Breast epithelium (tissue), 4 donors: ENCODE measurements at regions not wholly inside any gene's neighbourhood (a gene's known extent, or its start where the extent isn't known, plus 50 kb on each side); places are given as distances from the start of the nearest gene placed in this dataset.

Experiments used
- DNase-seq, 2 donors: peaks; one replicate each; pipeline ENCODE4 v3.0.0-alpha.2; 2019; ENCODE audit warnings: low spot score in 2 of 2
- H3K27ac ChIP-seq, 2 donors: fragments of 200-600 bp; sonication (generic) in 1 of 2; one replicate each; pipeline ENCODE4 v1.5.1; 2016 to 2019; ENCODE audit warnings: mild to moderate bottlenecking in 1 of 2
- H3K27me3 ChIP-seq, 2 donors: fragments of 200-600 bp; sonication (generic) in 1 of 2; one replicate each; pipeline versions ENCODE4 v1.5.1 to v1.6.0; 2017 to 2019; ENCODE audit warnings: control low read depth in 1 of 2, mild to moderate bottlenecking in 1 of 2
- H3K36me3 ChIP-seq: fragments of 200-600 bp; one replicate; pipeline ENCODE4 v1.5.1; 2019
- H3K4me1 ChIP-seq, 2 donors: fragments of 200-600 bp; sonication (generic); one replicate each; pipeline ENCODE4 v1.5.1; 2016 to 2019; ENCODE audit warnings: control low read depth in 1 of 2
- H3K4me3 ChIP-seq, 3 donors: fragments of 200-600 bp; sonication (generic); 1 replicate in 2 of 3; 2 replicates in 1 of 3; pipeline ENCODE4 v1.5.1; 2016 to 2019; ENCODE audit warnings: mild to moderate bottlenecking in 3 of 3, moderate library complexity in 2 of 3
- H3K9me3 ChIP-seq, 2 donors: fragments of 200-600 bp; sonication (generic) in 1 of 2; one replicate each; pipeline ENCODE4 v1.5.1; 2016 to 2019; ENCODE audit warnings: control low read depth in 1 of 2
- CTCF ChIP-seq, 3 donors: fragments of 450-650 bp; IDR thresholded peaks; one replicate each; pipeline ENCODE4 v1.5.1; 2016 to 2017; ENCODE audit warnings: antibody characterized with exemption in 3 of 3, mild to moderate bottlenecking in 3 of 3, moderate library complexity in 3 of 3
- POLR2A ChIP-seq: fragments of 450-650 bp; IDR thresholded peaks from one replicate; pipeline ENCODE4 v1.6.1; 2016; ENCODE audit warnings: antibody characterized with exemption, mild to moderate bottlenecking, moderate library complexity
- POLR2AphosphoS5 ChIP-seq, 3 donors: sonication (generic); formaldehyde crosslinking; IDR thresholded peaks; one replicate each; pipeline ENCODE4 v1.6.1; 2017; ENCODE audit warnings: antibody characterized with exemption in 3 of 3
- intact Hi-C: fragments of 100-400 bp; cut with DNase I; formaldehyde crosslinking; loops from one replicate; pipeline ENCODE4 v1.15.1; 2023; ENCODE audit warnings: low total_unique reads

GRCh38 chr14:66092748-66093147 is 393.4 kb upstream of the CCDC196 start:
- intact Hi-C loops = no loop called here
- DNase-seq = no peak
- TF ChIP-seq CTCF (IDR thresholded peaks at IDR 0.05) = no peak
- TF ChIP-seq POLR2AphosphoS5 (IDR thresholded peaks at IDR 0.05) = no peak
- no peak for TF ChIP-seq POLR2A
- Histone ChIP-seq H3K27me3 (no peaks in the 10 kb centered on the region), H3K4me3 (no peak overlapping the region), H3K36me3 (no peaks in the 10 kb centered on the region), H3K4me1 (no peaks in the 10 kb centered on the region), H3K9me3 (peaks cover 0 to 6% of the 10 kb centered on the region in 2 donors), H3K27ac (no peak overlapping the region)

GRCh38 chr14:66094001-66094727 is 392.0 kb upstream of the CCDC196 start:
- H3K9me3 ChIP-seq = peaks cover 0 to 6% of the 10 kb centered on the region in 2 donors
- H3K27ac ChIP-seq = no peak overlapping the region
- no peaks in the 10 kb centered on the region for H3K27me3 ChIP-seq
- no peak for TF ChIP-seq POLR2A
- no peak for TF ChIP-seq POLR2AphosphoS5 (IDR thresholded peaks at IDR 0.05)
- TF ChIP-seq CTCF (IDR thresholded peaks at IDR 0.05) = no peak
- no peak for DNase-seq
- H3K36me3 ChIP-seq = no peaks in the 10 kb centered on the region
- intact Hi-C loops = no loop called here
- no peaks in the 10 kb centered on the region for H3K4me1 ChIP-seq
- H3K4me3 ChIP-seq = no peak overlapping the region

- Histone ChIP-seq H3K36me3 (no peaks in the 10 kb centered on the region), H3K27ac (no peak overlapping the region), H3K9me3 (no peaks in the 10 kb centered on the region), H3K4me3 (no peak overlapping the region), H3K27me3 (no peaks in the 10 kb centered on the region), H3K4me1 (no peaks in the 10 kb centered on the region)
- TF ChIP-seq POLR2A = no peak
- TF ChIP-seq POLR2AphosphoS5 (IDR thresholded peaks at IDR 0.05) = no peak
- no peak for TF ChIP-seq CTCF (IDR thresholded peaks at IDR 0.05)
- no peak for DNase-seq
- intact Hi-C loops = no loop called here
Observed at GRCh38 chr14:66099451-66099850, 386.7 kb upstream of the CCDC196 start.

GRCh38 chr14:66099931-66100330 is 386.2 kb upstream of the CCDC196 start:
- TF ChIP-seq POLR2AphosphoS5 (IDR thresholded peaks at IDR 0.05) (no peak), POLR2A (no peak), CTCF (IDR thresholded peaks at IDR 0.05) (no peak)
- H3K27me3 ChIP-seq = no peaks in the 10 kb centered on the region
- no peak for DNase-seq
- H3K4me1 ChIP-seq = no peaks in the 10 kb centered on the region
- no peaks in the 10 kb centered on the region for H3K9me3 ChIP-seq
- intact Hi-C loops = no loop called here
- H3K4me3 ChIP-seq = no peak overlapping the region
- no peaks in the 10 kb centered on the region for H3K36me3 ChIP-seq
- no peak overlapping the region for H3K27ac ChIP-seq

GRCh38 chr14:66101662-66102061 is 384.5 kb upstream of the CCDC196 start:
- H3K4me3 ChIP-seq = no peak overlapping the region
- H3K36me3 ChIP-seq = no peaks in the 10 kb centered on the region
- H3K27me3 ChIP-seq = no peaks in the 10 kb centered on the region
- no peak for DNase-seq
- H3K9me3 ChIP-seq = no peaks in the 10 kb centered on the region
- H3K4me1 ChIP-seq = no peaks in the 10 kb centered on the region
- H3K27ac ChIP-seq = no peak overlapping the region
- intact Hi-C loops = no loop called here
- TF ChIP-seq POLR2AphosphoS5 (IDR thresholded peaks at IDR 0.05) (no peak), POLR2A (no peak), CTCF (IDR thresholded peaks at IDR 0.05) (no peak)
